SK-N-SH treated with all-trans-retinoic acid at 6 μM for 48 hours (cell line): ENCODE measurements at regions not wholly inside any gene's neighbourhood (a gene's known extent, or its start where the extent isn't known, plus 50 kb on each side); places are given as distances from the start of the nearest gene placed in this dataset.

Experiments used
- ATAC-seq: fragments of 200-7000 bp; cut with Tn5 transposase; 3 replicates; pipeline ENCODE4 v1.9.1; 2020; ENCODE audit warnings: mild to moderate bottlenecking, moderate library complexity
- ARNTL ChIP-seq: fragments of 450-650 bp; formaldehyde crosslinking; IDR thresholded peaks from 2 replicates; pipeline ENCODE4 v1.5.0; 2020; ENCODE audit warnings: low read depth, mild to moderate bottlenecking, moderate library complexity, borderline replicate concordance
- BACH2 ChIP-seq: fragments of 250-450 bp; sonication (Bioruptor Pico); IDR thresholded peaks from 2 replicates; pipeline ENCODE4 v1.9.0; 2021; ENCODE audit warnings: mild to moderate bottlenecking, borderline replicate concordance
- CSDC2 ChIP-seq: fragments of 250-450 bp; sonication (Bioruptor Pico); IDR thresholded peaks from 2 replicates; pipeline ENCODE4 v1.5.0; 2020; ENCODE audit warnings: mild to moderate bottlenecking, moderate library complexity
- CSRNP3 ChIP-seq: fragments of 250-450 bp; sonication (Bioruptor Pico); IDR thresholded peaks from 2 replicates; pipeline ENCODE4 v1.5.1; 2021; ENCODE audit warnings: mild to moderate bottlenecking, moderate library complexity
- GLIS3 ChIP-seq: fragments of 250-450 bp; sonication (Bioruptor Pico); IDR thresholded peaks from 2 replicates; pipeline ENCODE4 v1.5.0; 2020; ENCODE audit warnings: mild to moderate bottlenecking, moderate library complexity
- ISL1 ChIP-seq: fragments of 250-450 bp; sonication (Bioruptor Pico); IDR thresholded peaks from 2 replicates; pipeline ENCODE4 v2.1.2; 2022; ENCODE audit warnings: mild to moderate bottlenecking, moderate library complexity
- OSR1 ChIP-seq: fragments of 250-450 bp; sonication (Bioruptor Pico); IDR thresholded peaks from 2 replicates; pipeline ENCODE4 v1.8.0; 2022; ENCODE audit warnings: moderate library complexity, mild to moderate bottlenecking, inconsistent platforms
- PATZ1 ChIP-seq: fragments of 250-450 bp; sonication (Bioruptor Pico); IDR thresholded peaks from 2 replicates; pipeline ENCODE4 v1.8.0; 2020; ENCODE audit warnings: mild to moderate bottlenecking, moderate library complexity, borderline replicate concordance
- POU6F1 ChIP-seq: fragments of 250-450 bp; sonication (Bioruptor Pico); IDR thresholded peaks from 2 replicates; pipeline ENCODE4 v1.8.0; 2021; ENCODE audit warnings: low read depth, mild to moderate bottlenecking, moderate library complexity, borderline replicate concordance
- PPARA ChIP-seq: fragments of 250-450 bp; sonication (Bioruptor Pico); IDR thresholded peaks from 2 replicates; pipeline ENCODE4 v1.5.0; 2020; ENCODE audit warnings: mild to moderate bottlenecking, borderline replicate concordance
- RARB ChIP-seq: fragments of 250-450 bp; sonication (Bioruptor Pico); IDR thresholded peaks from 2 replicates; pipeline ENCODE4 v1.8.0; 2021; ENCODE audit warnings: mild to moderate bottlenecking, moderate library complexity
- SNAI2 ChIP-seq: fragments of 250-450 bp; sonication (Bioruptor Pico); IDR thresholded peaks from 2 replicates; pipeline ENCODE4 v1.5.0; 2020; ENCODE audit warnings: mild to moderate bottlenecking, moderate library complexity
- TCF4 ChIP-seq: fragments of 250-450 bp; sonication (Bioruptor Pico); IDR thresholded peaks from 2 replicates; pipeline ENCODE4 v1.8.0; 2021; ENCODE audit warnings: mild to moderate bottlenecking, moderate library complexity, borderline replicate concordance
- TOX ChIP-seq: fragments of 250-450 bp; sonication (Bioruptor Pico); IDR thresholded peaks from 2 replicates; pipeline ENCODE4 v1.8.0; 2021; ENCODE audit warnings: mild to moderate bottlenecking, moderate library complexity, borderline replicate concordance
- TSHZ2 ChIP-seq: fragments of 250-450 bp; sonication (Bioruptor Pico); IDR thresholded peaks from 2 replicates; pipeline ENCODE4 v1.5.0; 2020; ENCODE audit warnings: mild to moderate bottlenecking, moderate library complexity
- ZC3H10 ChIP-seq: fragments of 250-450 bp; sonication (Bioruptor Pico); IDR thresholded peaks from 2 replicates; pipeline ENCODE4 v1.5.1; 2021; ENCODE audit warnings: mild to moderate bottlenecking, moderate library complexity
- ZFP3 ChIP-seq: fragments of 250-450 bp; sonication (Bioruptor Pico); IDR thresholded peaks from 2 replicates; pipeline ENCODE4 v1.5.0; 2020; ENCODE audit warnings: mild to moderate bottlenecking, moderate library complexity
- ZFP30 ChIP-seq: fragments of 450-650 bp; formaldehyde crosslinking; IDR thresholded peaks from 2 replicates; pipeline ENCODE4 v1.5.0; 2022; ENCODE audit warnings: mild to moderate bottlenecking, moderate library complexity
- ZNF565 ChIP-seq: fragments of 450-650 bp; formaldehyde crosslinking; conservative IDR thresholded peaks from 2 replicates; pipeline ENCODE4 v1.5.0; 2020; ENCODE audit warnings: low read depth, mild to moderate bottlenecking, moderate library complexity
- ZNF70 ChIP-seq: fragments of 450-650 bp; formaldehyde crosslinking; IDR thresholded peaks from 2 replicates; pipeline ENCODE4 v1.5.0; 2020; ENCODE audit warnings: mild to moderate bottlenecking, moderate library complexity

- no peak for ATAC-seq
- TF ChIP-seq GLIS3 (CRISPR knock-in tag) = no peak
- no peak for TF ChIP-seq ZFP30
- no peak for TF ChIP-seq ISL1 (CRISPR knock-in tag)
- TF ChIP-seq PPARA (CRISPR knock-in tag) = no peak
- no peak for TF ChIP-seq ARNTL (CRISPR knock-in tag)
- no peak for TF ChIP-seq POU6F1 (CRISPR knock-in tag)
These were observed 799.2 kb downstream of the TLE1 start for GRCh38 chr9:80890124-80890523.

- no peak for TF ChIP-seq ARNTL (CRISPR knock-in tag)
- no peak for TF ChIP-seq OSR1 (CRISPR knock-in tag)
- TF ChIP-seq CSDC2 (CRISPR knock-in tag) = no peak
- no peak for ATAC-seq
These were observed 803.5 kb downstream of the TLE1 start for GRCh38 chr9:80885894-80886293.

- no peak for TF ChIP-seq POU6F1 (CRISPR knock-in tag)
- no peak for TF ChIP-seq ZNF565 (CRISPR knock-in tag)
- TF ChIP-seq ISL1 (CRISPR knock-in tag) = no peak
- no peak for ATAC-seq
These were observed 805.3 kb downstream of the TLE1 start for GRCh38 chr9:80883826-80884579.

GRCh38 chr9:80883426-80883825 is 805.9 kb downstream of the TLE1 start:
- ATAC-seq = no peak
- TF ChIP-seq PATZ1 (no peak), PPARA (CRISPR knock-in tag) (no peak), ZFP30 (no peak), SNAI2 (CRISPR knock-in tag) (no peak), ZC3H10 (CRISPR knock-in tag) (no peak), ZNF70 (CRISPR knock-in tag) (no peak), BACH2 (CRISPR knock-in tag) (no peak), OSR1 (CRISPR knock-in tag) (no peak), ZFP3 (no peak), CSDC2 (CRISPR knock-in tag) (no peak), RARB (no peak), TOX (no peak)

- no peak for TF ChIP-seq ZC3H10 (CRISPR knock-in tag)
- TF ChIP-seq ZFP30 = no peak
- no peak for TF ChIP-seq TSHZ2 (CRISPR knock-in tag)
- no peak for TF ChIP-seq RARB
- TF ChIP-seq ZNF565 (CRISPR knock-in tag) = no peak
- TF ChIP-seq TCF4 (CRISPR knock-in tag) = no peak
- no peak for TF ChIP-seq GLIS3 (CRISPR knock-in tag)
- TF ChIP-seq CSRNP3 (CRISPR knock-in tag) = no peak
- TF ChIP-seq, all 23 proteins: peak for 0
- no peak for ATAC-seq
These were observed 807.4 kb downstream of the TLE1 start for GRCh38 chr9:80881940-80882339.
